GM12878 (cell line): ENCODE measurements at regions not wholly inside any gene's neighbourhood (a gene's known extent, or its start where the extent isn't known, plus 50 kb on each side); places are given as distances from the start of the nearest gene placed in this dataset.

Source experiments
- CEBPZ ChIP-seq: fragments of 150-350 bp; IDR thresholded peaks from 2 replicates; pipeline ENCODE4 v1.6.1; 2016; ENCODE audit warnings: low read depth, low read length
- IKZF1 ChIP-seq: fragments of 450-650 bp; conservative IDR thresholded peaks from 2 replicates; pipeline ENCODE4 v1.6.1; 2017; ENCODE audit warnings: antibody characterized with exemption, mild to moderate bottlenecking
- JUND ChIP-seq: IDR thresholded peaks from 2 replicates; pipeline ENCODE4 v1.6.1; 2012; ENCODE audit warnings: low read depth, mild to moderate bottlenecking, low read length, improper control_type of control experiment, moderate library complexity
- MXI1 ChIP-seq: fragments of 150-350 bp; IDR thresholded peaks from 2 replicates; pipeline ENCODE4 v1.6.1; 2011; ENCODE audit warnings: low read depth, mild to moderate bottlenecking, inconsistent platforms, low read length, improper control_type of control experiment
- ZNF622 ChIP-seq: fragments of 450-650 bp; IDR thresholded peaks from 2 replicates; pipeline ENCODE4 v1.6.1; 2017; ENCODE audit warnings: mild to moderate bottlenecking, inconsistent platforms
- ZZZ3 ChIP-seq: IDR thresholded peaks from 2 replicates; pipeline ENCODE4 v1.6.1; 2011; ENCODE audit warnings: low read depth; ENCODE audit not compliant: control insufficient read depth, insufficient read length
- TF ChIP-seq, protein P1 (sequence below): IDR thresholded peaks from 2 replicates; pipeline ENCODE4 v1.6.1; 2012; ENCODE audit warnings: mild to moderate bottlenecking, low read depth, low read length

GRCh38 chr4:135239964-135240363 is 1038.4 kb upstream of the PABPC4L start (continued):
- TF ChIP-seq JUND (no peak), CEBPZ (no peak), MXI1 (no peak), ZNF622 (no peak), ZZZ3 (no peak), IKZF1 (no peak)
- TF ChIP-seq, protein P1, sequence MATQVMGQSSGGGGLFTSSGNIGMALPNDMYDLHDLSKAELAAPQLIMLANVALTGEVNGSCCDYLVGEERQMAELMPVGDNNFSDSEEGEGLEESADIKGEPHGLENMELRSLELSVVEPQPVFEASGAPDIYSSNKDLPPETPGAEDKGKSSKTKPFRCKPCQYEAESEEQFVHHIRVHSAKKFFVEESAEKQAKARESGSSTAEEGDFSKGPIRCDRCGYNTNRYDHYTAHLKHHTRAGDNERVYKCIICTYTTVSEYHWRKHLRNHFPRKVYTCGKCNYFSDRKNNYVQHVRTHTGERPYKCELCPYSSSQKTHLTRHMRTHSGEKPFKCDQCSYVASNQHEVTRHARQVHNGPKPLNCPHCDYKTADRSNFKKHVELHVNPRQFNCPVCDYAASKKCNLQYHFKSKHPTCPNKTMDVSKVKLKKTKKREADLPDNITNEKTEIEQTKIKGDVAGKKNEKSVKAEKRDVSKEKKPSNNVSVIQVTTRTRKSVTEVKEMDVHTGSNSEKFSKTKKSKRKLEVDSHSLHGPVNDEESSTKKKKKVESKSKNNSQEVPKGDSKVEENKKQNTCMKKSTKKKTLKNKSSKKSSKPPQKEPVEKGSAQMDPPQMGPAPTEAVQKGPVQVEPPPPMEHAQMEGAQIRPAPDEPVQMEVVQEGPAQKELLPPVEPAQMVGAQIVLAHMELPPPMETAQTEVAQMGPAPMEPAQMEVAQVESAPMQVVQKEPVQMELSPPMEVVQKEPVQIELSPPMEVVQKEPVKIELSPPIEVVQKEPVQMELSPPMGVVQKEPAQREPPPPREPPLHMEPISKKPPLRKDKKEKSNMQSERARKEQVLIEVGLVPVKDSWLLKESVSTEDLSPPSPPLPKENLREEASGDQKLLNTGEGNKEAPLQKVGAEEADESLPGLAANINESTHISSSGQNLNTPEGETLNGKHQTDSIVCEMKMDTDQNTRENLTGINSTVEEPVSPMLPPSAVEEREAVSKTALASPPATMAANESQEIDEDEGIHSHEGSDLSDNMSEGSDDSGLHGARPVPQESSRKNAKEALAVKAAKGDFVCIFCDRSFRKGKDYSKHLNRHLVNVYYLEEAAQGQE, result no peak
